Neural progenitor cell (in vitro differentiated cells): ENCODE measurements at regions not wholly inside any gene's neighbourhood (a gene's known extent, or its start where the extent isn't known, plus 50 kb on each side); places are given as distances from the start of the nearest gene placed in this dataset.

ENCODE experiments used
- DNase-seq: peaks from one replicate; pipeline ENCODE4 v3.0.0-alpha.2; 2016; ENCODE audit warnings: low spot score
- H2AFZ ChIP-seq: fragments of 200-600 bp; sonication (generic); replicated peaks from 2 replicates; pipeline ENCODE4 v1.6.1; 2016; ENCODE audit warnings: antibody characterized with exemption
- H3F3A ChIP-seq: fragments of 200-600 bp; sonication (generic); 2 replicates; pipeline ENCODE4 v1.6.1; 2016; ENCODE audit warnings: antibody characterized with exemption, low read depth
- H3K27ac ChIP-seq: fragments of 200-600 bp; sonication (generic); 2 replicates; pipeline ENCODE4 v1.5.1; 2016; ENCODE audit warnings: mild to moderate bottlenecking
- H3K27me3 ChIP-seq: fragments of 200-600 bp; sonication (generic); 2 replicates; pipeline ENCODE4 v1.6.1; 2016; ENCODE audit warnings: mild to moderate bottlenecking, moderate library complexity
- H3K36me3 ChIP-seq: fragments of 200-600 bp; sonication (generic); 2 replicates; pipeline ENCODE4 v1.5.1; 2016
- H3K4me1 ChIP-seq: fragments of 200-600 bp; sonication (generic); 2 replicates; pipeline ENCODE4 v1.6.1; 2016; ENCODE audit warnings: mixed run types
- H3K4me2 ChIP-seq: fragments of 200-600 bp; sonication (generic); 2 replicates; pipeline ENCODE4 v1.6.1; 2016
- H3K4me3 ChIP-seq: fragments of 200-600 bp; sonication (generic); 2 replicates; pipeline ENCODE4 v1.5.1; 2016
- H3K79me2 ChIP-seq: fragments of 200-600 bp; sonication (generic); 2 replicates; pipeline ENCODE4 v1.6.1; 2016; ENCODE audit warnings: low read depth
- H3K9ac ChIP-seq: fragments of 200-600 bp; sonication (generic); 2 replicates; pipeline ENCODE4 v1.6.1; 2016
- H3K9me3 ChIP-seq: fragments of 200-600 bp; sonication (generic); 2 replicates; pipeline ENCODE4 v1.5.1; 2016; ENCODE audit warnings: low read depth
- H4K20me1 ChIP-seq: fragments of 200-600 bp; sonication (generic); 2 replicates; pipeline ENCODE4 v1.6.1; 2016; ENCODE audit warnings: low read depth
- H3K27ac Mint-ChIP-seq: 3 replicates; pipeline ENCODE4 v1.8.0; 2021; ENCODE audit warnings: mixed read lengths
- H3K27me3 Mint-ChIP-seq: 2 replicates; pipeline ENCODE4 v1.8.0; 2022; ENCODE audit warnings: low read depth, mild to moderate bottlenecking, inconsistent platforms, moderate library complexity, mixed read lengths; ENCODE audit not compliant: insufficient read depth
- H3K36me3 Mint-ChIP-seq: 3 replicates; pipeline ENCODE4 v1.8.0; 2021; ENCODE audit warnings: mixed read lengths
- H3K4me1 Mint-ChIP-seq: 3 replicates; pipeline ENCODE4 v1.8.0; 2021; ENCODE audit warnings: mixed read lengths
- H3K4me3 Mint-ChIP-seq: 3 replicates; pipeline ENCODE4 v1.8.0; 2021; ENCODE audit warnings: mild to moderate bottlenecking, moderate library complexity, mixed read lengths
- H3K9me3 Mint-ChIP-seq: 3 replicates; pipeline ENCODE4 v1.8.0; 2020; ENCODE audit warnings: mixed read lengths
- EZH2 ChIP-seq: fragments of 200-600 bp; sonication (generic); IDR thresholded peaks from 2 replicates; pipeline ENCODE4 v1.6.1; 2017; ENCODE audit warnings: antibody characterized with exemption, mild to moderate bottlenecking, moderate library complexity
- EZH2phosphoT487 ChIP-seq: fragments of 200-600 bp; sonication (generic); IDR thresholded peaks from 2 replicates; pipeline ENCODE4 v1.6.1; 2017; ENCODE audit warnings: antibody characterized with exemption
- TF ChIP-seq, protein P1 (sequence below): fragments of 200-600 bp; sonication (generic); IDR thresholded peaks from 2 replicates; pipeline ENCODE4 v1.5.1; 2017; ENCODE audit warnings: antibody characterized with exemption, mild to moderate bottlenecking

DNA sequence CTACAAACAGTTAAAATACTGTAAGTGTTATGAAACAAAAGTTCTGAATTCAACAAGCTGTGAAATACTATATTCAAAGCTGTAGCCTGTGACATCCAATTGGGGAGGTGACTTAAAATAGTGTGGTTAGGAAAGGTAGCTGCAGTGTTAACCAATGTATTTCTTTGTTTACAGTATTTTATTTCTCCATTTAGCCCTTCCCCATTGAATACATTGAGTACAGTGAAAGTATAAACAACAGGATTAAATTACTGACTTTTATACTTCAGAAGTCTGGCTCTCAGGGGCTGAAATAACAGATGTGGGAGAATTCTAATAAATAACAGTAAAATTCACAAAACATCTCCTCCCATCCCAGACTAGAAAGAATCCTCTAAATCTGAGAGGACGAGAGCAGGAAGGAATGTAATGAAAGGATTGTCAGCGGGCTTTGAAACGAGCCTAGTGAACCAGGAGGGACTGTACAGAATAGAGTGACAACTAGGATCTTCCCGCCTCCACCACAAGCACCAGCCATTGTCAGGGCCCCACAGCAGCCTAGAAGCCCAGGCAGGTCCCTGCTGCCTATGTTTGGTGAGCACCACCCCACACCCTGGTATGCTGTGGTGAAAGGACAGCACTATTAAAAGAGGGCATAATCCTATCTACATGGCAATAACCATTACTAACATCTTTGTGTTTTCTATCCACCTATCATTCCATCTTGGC is 73.7 kb downstream of the SPCS3 start:
- no peak overlapping the region for H3K27ac ChIP-seq
- Mint-ChIP-seq H3K4me3 (no peak overlapping the region), H3K36me3 (no peaks in the 10 kb centered on the region), H3K4me1 (peaks cover 3% of the 10 kb centered on the region), H3K9me3 (peaks cover 5% of the 10 kb centered on the region), H3K27ac (no peak overlapping the region), H3K27me3 (no peaks in the 10 kb centered on the region)
- H3F3A ChIP-seq: no peaks in the 10 kb centered on the region
- H4K20me1 ChIP-seq: no peaks in the 10 kb centered on the region
- no peaks in the 10 kb centered on the region for H3K79me2 ChIP-seq
- no peak overlapping the region for H3K9ac ChIP-seq
- H3K36me3 ChIP-seq: no peaks in the 10 kb centered on the region
- TF ChIP-seq, protein P1, sequence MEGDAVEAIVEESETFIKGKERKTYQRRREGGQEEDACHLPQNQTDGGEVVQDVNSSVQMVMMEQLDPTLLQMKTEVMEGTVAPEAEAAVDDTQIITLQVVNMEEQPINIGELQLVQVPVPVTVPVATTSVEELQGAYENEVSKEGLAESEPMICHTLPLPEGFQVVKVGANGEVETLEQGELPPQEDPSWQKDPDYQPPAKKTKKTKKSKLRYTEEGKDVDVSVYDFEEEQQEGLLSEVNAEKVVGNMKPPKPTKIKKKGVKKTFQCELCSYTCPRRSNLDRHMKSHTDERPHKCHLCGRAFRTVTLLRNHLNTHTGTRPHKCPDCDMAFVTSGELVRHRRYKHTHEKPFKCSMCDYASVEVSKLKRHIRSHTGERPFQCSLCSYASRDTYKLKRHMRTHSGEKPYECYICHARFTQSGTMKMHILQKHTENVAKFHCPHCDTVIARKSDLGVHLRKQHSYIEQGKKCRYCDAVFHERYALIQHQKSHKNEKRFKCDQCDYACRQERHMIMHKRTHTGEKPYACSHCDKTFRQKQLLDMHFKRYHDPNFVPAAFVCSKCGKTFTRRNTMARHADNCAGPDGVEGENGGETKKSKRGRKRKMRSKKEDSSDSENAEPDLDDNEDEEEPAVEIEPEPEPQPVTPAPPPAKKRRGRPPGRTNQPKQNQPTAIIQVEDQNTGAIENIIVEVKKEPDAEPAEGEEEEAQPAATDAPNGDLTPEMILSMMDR: no peak
- TF ChIP-seq EZH2phosphoT487 (no peak), EZH2 (no peak)
- H3K4me3 ChIP-seq: no peak overlapping the region
- no peaks in the 10 kb centered on the region for H3K9me3 ChIP-seq
- DNase-seq: peak; percentile 49
- H3K27me3 ChIP-seq: no peaks in the 10 kb centered on the region
- H2AFZ ChIP-seq: peak overlapping the region; percentile 57
- peak overlapping the region; percentile 18 for H3K4me2 ChIP-seq
- peaks cover 11% of the 10 kb centered on the region for H3K4me1 ChIP-seq

DNA sequence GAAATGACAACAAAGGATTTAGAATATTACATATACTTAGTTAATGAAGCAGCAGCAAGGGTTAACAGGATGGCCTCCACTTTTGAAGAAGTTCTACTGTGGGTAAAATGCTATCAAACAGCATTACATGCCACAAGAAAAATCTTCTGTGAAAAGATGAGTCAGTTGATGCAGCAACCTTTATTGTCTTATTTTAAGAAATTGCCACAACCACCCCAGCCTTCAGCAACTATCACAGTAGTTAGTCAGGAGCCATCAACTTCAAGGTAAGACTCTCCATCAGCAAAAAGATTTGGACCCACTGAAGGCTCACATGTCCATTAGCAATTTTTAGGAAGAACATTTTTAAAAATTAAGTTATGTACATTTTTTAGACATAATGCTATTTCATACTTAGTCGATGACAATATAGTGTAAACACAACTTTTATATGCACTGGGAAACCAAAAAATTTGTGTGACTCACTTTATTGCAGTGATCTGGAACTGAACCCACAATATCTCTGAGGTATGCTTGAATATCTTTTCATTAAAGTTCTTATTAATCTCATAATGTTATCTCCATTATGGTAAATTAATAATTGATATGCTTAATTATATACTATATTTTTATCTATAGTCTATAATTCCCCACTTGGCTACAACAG is 81.2 kb downstream of the SPCS3 start:
- no peaks in the 10 kb centered on the region for H3K27me3 Mint-ChIP-seq
- no peak for DNase-seq
- H3K36me3 Mint-ChIP-seq: no peaks in the 10 kb centered on the region
- Histone ChIP-seq H2AFZ (no peak overlapping the region), H3K36me3 (no peaks in the 10 kb centered on the region), H3K4me3 (no peak overlapping the region), H4K20me1 (no peaks in the 10 kb centered on the region), H3K4me2 (no peak overlapping the region), H3K4me1 (no peaks in the 10 kb centered on the region), H3F3A (no peaks in the 10 kb centered on the region), H3K27me3 (no peaks in the 10 kb centered on the region), H3K9me3 (no peaks in the 10 kb centered on the region), H3K9ac (no peak overlapping the region), H3K27ac (no peak overlapping the region), H3K79me2 (no peaks in the 10 kb centered on the region)
- no peaks in the 10 kb centered on the region for H3K4me1 Mint-ChIP-seq
- TF ChIP-seq EZH2phosphoT487: no peak
- TF ChIP-seq EZH2: no peak
- TF ChIP-seq, protein P1: no peak
- no peak overlapping the region for H3K4me3 Mint-ChIP-seq
- H3K9me3 Mint-ChIP-seq: peaks cover 2% of the 10 kb centered on the region
- H3K27ac Mint-ChIP-seq: no peak overlapping the region

GRCh38 chr4:176404621-176405020 is 84.9 kb downstream of the SPCS3 start:
- no peaks in the 10 kb centered on the region for H3K27me3 Mint-ChIP-seq
- no peaks in the 10 kb centered on the region for H3K4me1 Mint-ChIP-seq

More at GRCh38 chr4:176404621-176405020, 84.9 kb downstream of the SPCS3 start:
- TF ChIP-seq EZH2 (no peak), EZH2phosphoT487 (no peak)
- TF ChIP-seq, protein P1: no peak
- H3K36me3 ChIP-seq: no peaks in the 10 kb centered on the region
- H3K4me2 ChIP-seq: no peak overlapping the region
- Mint-ChIP-seq H3K27ac (no peak overlapping the region), H3K4me3 (no peak overlapping the region), H3K36me3 (no peaks in the 10 kb centered on the region), H3K9me3 (no peaks in the 10 kb centered on the region)
- H3F3A ChIP-seq: no peaks in the 10 kb centered on the region
- H3K27ac ChIP-seq: no peak overlapping the region
- H3K79me2 ChIP-seq: no peaks in the 10 kb centered on the region
- H3K9ac ChIP-seq: no peak overlapping the region
- no peak overlapping the region for H3K4me3 ChIP-seq
- H3K4me1 ChIP-seq: no peaks in the 10 kb centered on the region
- H3K9me3 ChIP-seq: no peaks in the 10 kb centered on the region
- DNase-seq: no peak
- H3K27me3 ChIP-seq: no peaks in the 10 kb centered on the region
- no peak overlapping the region for H2AFZ ChIP-seq
- no peaks in the 10 kb centered on the region for H4K20me1 ChIP-seq
